T-helper 1 cell treated with Interleukin-12 subunit alpha and Interleukin-12 subunit beta and Interleukin-4 antibody, amounts not matched to agents 30 μg/mL and 1 μg/mL, for 36 hours (primary cell): ENCODE measurements at regions not wholly inside any gene's neighbourhood (a gene's known extent, or its start where the extent isn't known, plus 50 kb on each side); places are given as distances from the start of the nearest gene placed in this dataset.

ENCODE experiments used
- H3K27ac Mint-ChIP-seq: one replicate; pipeline ENCODE4 v1.8.0; 2021; ENCODE audit warnings: mild to moderate bottlenecking, mixed read lengths
- H3K27me3 Mint-ChIP-seq: one replicate; pipeline ENCODE4 v1.8.0; 2021; ENCODE audit warnings: low read depth, mixed read lengths
- H3K36me3 Mint-ChIP-seq: one replicate; pipeline ENCODE4 v1.8.0; 2021; ENCODE audit warnings: low read depth, mixed read lengths
- H3K4me1 Mint-ChIP-seq: one replicate; pipeline ENCODE4 v1.8.0; 2021; ENCODE audit warnings: low read depth, mixed read lengths
- H3K4me3 Mint-ChIP-seq: one replicate; pipeline ENCODE4 v1.8.0; 2021; ENCODE audit warnings: mild to moderate bottlenecking, moderate library complexity, mixed read lengths
- H3K9me3 Mint-ChIP-seq: one replicate; pipeline ENCODE4 v1.8.0; 2021; ENCODE audit warnings: mixed read lengths

- peaks cover 13% of the 10 kb centered on the region for H3K27me3 Mint-ChIP-seq
- H3K9me3 Mint-ChIP-seq = no peaks in the 10 kb centered on the region
- no peaks in the 10 kb centered on the region for H3K4me1 Mint-ChIP-seq
- no peak overlapping the region for H3K4me3 Mint-ChIP-seq
- H3K36me3 Mint-ChIP-seq = no peaks in the 10 kb centered on the region
- no peak overlapping the region for H3K27ac Mint-ChIP-seq
Measured at GRCh38 chr2:173822889-173823542, 142.2 kb downstream of the SP3 start.

DNA sequence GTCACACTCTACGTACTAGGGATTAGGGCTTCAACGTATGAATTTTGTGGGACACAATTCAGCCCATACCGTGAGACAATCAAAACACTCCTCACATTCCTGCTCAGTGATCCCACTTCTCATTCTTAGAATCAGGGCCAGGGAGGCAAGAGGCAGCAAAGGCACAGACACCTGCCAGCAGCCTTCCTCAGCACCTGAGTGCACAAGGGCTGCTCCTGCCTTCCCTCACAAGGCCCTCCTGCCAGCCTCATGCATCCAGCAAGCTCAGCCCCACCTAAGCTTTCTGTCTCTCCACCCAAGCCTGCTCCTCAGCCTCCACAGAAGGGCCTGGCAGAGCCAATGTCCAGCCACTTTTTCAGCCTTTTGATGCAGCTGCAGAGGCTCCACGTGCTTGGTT, 141.6 kb downstream of the SP3 start:
- Mint-ChIP-seq H3K4me1 (no peaks in the 10 kb centered on the region), H3K9me3 (no peaks in the 10 kb centered on the region), H3K27ac (no peak overlapping the region), H3K27me3 (peaks cover 13% of the 10 kb centered on the region), H3K36me3 (no peaks in the 10 kb centered on the region), H3K4me3 (no peak overlapping the region)

DNA sequence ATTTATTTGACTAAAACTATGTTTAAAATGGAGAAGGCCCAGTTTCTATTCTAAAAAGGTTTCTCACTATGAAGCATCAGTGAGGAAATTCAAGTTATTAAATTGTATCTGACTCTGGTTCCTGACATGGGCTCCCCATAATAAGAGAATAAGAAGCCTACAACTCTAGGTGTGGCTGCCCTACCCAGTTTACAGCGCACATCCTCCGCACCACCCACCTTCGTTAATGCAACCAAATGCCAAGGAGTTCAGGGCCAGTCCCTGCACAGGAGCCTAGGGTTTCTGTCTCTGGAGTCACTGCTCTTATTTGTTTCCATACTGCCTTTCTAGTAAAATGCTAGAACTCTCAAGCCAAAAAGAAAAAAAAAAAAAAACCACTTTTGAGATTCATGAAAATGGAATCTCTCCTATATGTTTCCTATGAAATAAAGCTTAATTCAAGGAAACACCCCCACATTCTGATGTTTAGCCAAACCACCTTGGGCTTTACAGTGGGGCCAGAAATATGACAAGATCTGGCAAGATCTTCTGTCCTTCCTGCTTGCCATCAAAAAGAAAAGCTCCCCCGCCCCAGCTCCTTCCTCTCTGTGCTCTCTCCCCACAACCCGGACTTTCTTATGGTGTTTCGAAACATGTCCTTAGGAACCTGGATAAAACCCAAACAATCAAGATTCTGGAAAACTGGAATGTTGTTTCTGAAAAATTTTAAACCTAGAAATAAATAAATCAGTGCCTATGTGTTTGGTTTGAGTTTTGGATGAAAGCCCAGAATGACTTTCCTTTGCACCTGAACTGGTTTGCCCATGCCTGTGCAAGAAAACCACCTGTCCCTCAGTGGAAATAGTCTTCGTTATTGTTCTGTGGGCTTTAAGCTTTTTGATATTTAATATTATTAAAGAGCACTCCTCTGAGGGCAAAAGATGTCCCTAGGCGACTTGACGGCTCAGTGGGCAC, 136.7 kb downstream of the SP3 start:
- Mint-ChIP-seq H3K27me3 (peaks cover 14% of the 10 kb centered on the region), H3K9me3 (no peaks in the 10 kb centered on the region), H3K27ac (no peak overlapping the region), H3K36me3 (no peaks in the 10 kb centered on the region), H3K4me1 (no peaks in the 10 kb centered on the region), H3K4me3 (no peak overlapping the region)

- H3K27me3 Mint-ChIP-seq = peaks cover 17% of the 10 kb centered on the region
- no peaks in the 10 kb centered on the region for H3K4me1 Mint-ChIP-seq
- no peak overlapping the region for H3K4me3 Mint-ChIP-seq
- no peaks in the 10 kb centered on the region for H3K36me3 Mint-ChIP-seq
- no peak overlapping the region for H3K27ac Mint-ChIP-seq
- no peaks in the 10 kb centered on the region for H3K9me3 Mint-ChIP-seq
Measured at GRCh38 chr2:173829727-173830126, 135.4 kb downstream of the SP3 start.

GRCh38 chr2:173830170-173830569, 135.0 kb downstream of the SP3 start:
- no peak overlapping the region for H3K4me3 Mint-ChIP-seq
- H3K27me3 Mint-ChIP-seq = peaks cover 17% of the 10 kb centered on the region
- no peaks in the 10 kb centered on the region for H3K9me3 Mint-ChIP-seq
- no peak overlapping the region for H3K27ac Mint-ChIP-seq
- H3K4me1 Mint-ChIP-seq = no peaks in the 10 kb centered on the region
- H3K36me3 Mint-ChIP-seq = peaks cover 2% of the 10 kb centered on the region

DNA sequence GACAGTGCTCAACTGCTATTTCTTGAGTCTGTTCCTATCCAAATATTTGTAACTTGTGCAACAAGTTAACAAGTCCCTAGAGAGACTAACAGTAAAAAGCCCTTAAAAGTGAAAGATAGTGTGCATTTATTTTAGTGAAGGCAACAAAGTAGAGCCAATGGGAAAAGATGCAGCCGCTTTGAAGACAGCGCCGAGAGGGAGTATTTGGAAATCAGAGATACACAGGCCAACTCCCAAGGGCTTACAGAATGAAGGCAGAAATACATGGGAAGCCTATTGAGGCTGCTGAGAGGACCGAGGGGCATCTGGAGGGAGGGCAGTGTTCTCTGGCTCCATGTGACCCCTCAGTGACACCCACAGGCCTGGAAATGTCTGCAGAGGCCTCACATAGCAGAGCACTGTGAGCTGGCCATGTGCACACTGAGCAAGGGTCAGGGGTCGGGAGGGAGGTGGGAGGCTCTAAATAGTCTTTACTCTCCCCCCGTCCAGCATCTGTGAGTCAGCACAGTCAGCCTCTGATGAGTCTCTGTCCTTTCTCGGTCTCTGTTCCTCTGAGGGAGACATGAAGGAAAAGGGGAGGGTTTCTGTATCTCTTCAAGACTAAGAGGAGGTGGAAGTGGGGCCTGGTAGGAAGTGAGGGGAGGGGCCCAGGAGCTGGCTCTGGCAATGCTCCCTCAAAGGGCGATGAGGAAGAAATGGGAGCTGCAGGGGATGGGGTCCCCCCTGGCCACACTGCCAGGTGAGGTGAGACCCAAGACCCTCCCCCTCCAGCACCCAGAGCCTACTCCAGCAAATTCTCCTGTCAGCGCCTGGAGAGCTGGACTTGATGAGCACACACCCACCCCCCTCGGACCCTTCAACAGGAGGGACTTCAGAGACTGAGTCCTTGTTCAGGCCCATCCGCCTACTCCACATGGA, 133.6 kb downstream of the SP3 start:
- H3K36me3 Mint-ChIP-seq = peaks cover 2% of the 10 kb centered on the region
- no peak overlapping the region for H3K4me3 Mint-ChIP-seq
- no peaks in the 10 kb centered on the region for H3K9me3 Mint-ChIP-seq
- peaks cover 10% of the 10 kb centered on the region for H3K27me3 Mint-ChIP-seq
- no peaks in the 10 kb centered on the region for H3K4me1 Mint-ChIP-seq
- no peak overlapping the region for H3K27ac Mint-ChIP-seq

GRCh38 chr2:173834141-173834540, 131.0 kb downstream of the SP3 start:
- Mint-ChIP-seq H3K4me1 (no peaks in the 10 kb centered on the region), H3K36me3 (peaks cover 2% of the 10 kb centered on the region), H3K27me3 (peaks cover 10% of the 10 kb centered on the region), H3K27ac (no peak overlapping the region), H3K9me3 (no peaks in the 10 kb centered on the region), H3K4me3 (no peak overlapping the region)

DNA sequence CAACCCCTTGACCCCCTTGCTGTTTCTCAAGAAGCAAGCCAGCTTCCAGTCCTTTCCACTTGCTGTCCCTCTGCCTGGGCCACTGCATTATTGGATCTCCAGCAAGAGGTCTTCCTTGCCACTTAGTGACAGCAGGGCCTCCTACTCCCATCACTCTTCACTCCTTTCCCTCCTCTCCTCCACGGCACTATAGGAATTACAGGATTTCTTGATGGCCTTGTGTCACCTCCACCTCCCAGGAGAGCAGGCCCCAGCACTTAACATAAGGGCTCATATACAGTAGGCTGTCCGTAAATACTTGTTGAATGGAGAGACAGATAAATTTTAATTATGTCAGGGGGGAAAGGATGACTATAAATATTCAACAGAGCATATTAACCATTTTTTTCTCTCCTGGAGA, 129.4 kb downstream of the SP3 start:
- no peaks in the 10 kb centered on the region for H3K9me3 Mint-ChIP-seq
- H3K4me3 Mint-ChIP-seq = no peak overlapping the region
- H3K4me1 Mint-ChIP-seq = no peaks in the 10 kb centered on the region
- H3K27me3 Mint-ChIP-seq = peaks cover 8% of the 10 kb centered on the region
- no peak overlapping the region for H3K27ac Mint-ChIP-seq
- peaks cover 2% of the 10 kb centered on the region for H3K36me3 Mint-ChIP-seq

DNA sequence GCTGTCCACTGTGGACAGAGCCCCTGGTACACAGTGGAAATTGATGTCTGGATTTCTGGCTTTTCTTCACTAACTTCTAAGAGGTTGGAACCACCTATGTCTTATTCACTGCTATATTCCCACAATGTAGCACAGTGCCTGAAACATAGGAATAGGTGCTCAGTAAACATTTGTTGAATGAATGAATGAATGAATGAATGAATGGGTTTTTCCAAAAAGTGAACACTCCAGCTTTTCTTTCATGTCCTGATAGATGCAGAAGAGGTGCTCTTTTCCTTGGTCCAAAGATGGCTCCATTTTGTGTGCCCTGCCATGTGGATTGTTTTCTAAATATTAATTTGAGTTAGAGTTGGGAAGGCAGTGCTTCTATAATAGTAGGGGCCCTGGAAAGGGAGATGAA, 124.1 kb downstream of the SP3 start:
- H3K4me1 Mint-ChIP-seq = no peaks in the 10 kb centered on the region
- no peak overlapping the region for H3K4me3 Mint-ChIP-seq
- no peaks in the 10 kb centered on the region for H3K36me3 Mint-ChIP-seq
- peaks cover 10% of the 10 kb centered on the region for H3K27me3 Mint-ChIP-seq
- H3K27ac Mint-ChIP-seq = no peak overlapping the region
- H3K9me3 Mint-ChIP-seq = no peaks in the 10 kb centered on the region

GRCh38 chr2:173843526-173843925, 121.6 kb downstream of the SP3 start:
- Mint-ChIP-seq H3K27ac (no peak overlapping the region), H3K4me3 (no peak overlapping the region), H3K36me3 (no peaks in the 10 kb centered on the region), H3K9me3 (no peaks in the 10 kb centered on the region), H3K4me1 (no peaks in the 10 kb centered on the region), H3K27me3 (peaks cover 14% of the 10 kb centered on the region)

- Mint-ChIP-seq H3K9me3 (no peaks in the 10 kb centered on the region), H3K27me3 (peaks cover 20% of the 10 kb centered on the region), H3K36me3 (no peaks in the 10 kb centered on the region), H3K4me3 (no peak overlapping the region), H3K27ac (no peak overlapping the region), H3K4me1 (no peaks in the 10 kb centered on the region)
Measured at GRCh38 chr2:173851141-173851641, 114.0 kb downstream of the SP3 start.

GRCh38 chr2:173854141-173854540, 111.0 kb downstream of the SP3 start:
- Mint-ChIP-seq H3K4me3 (no peak overlapping the region), H3K36me3 (no peaks in the 10 kb centered on the region), H3K4me1 (peaks cover 7% of the 10 kb centered on the region), H3K27ac (no peak overlapping the region), H3K27me3 (peaks cover 24% of the 10 kb centered on the region), H3K9me3 (no peaks in the 10 kb centered on the region)

- no peaks in the 10 kb centered on the region for H3K9me3 Mint-ChIP-seq
- H3K36me3 Mint-ChIP-seq = no peaks in the 10 kb centered on the region
- no peak overlapping the region for H3K27ac Mint-ChIP-seq
- H3K27me3 Mint-ChIP-seq = peaks cover 18% of the 10 kb centered on the region
- H3K4me1 Mint-ChIP-seq = peaks cover 10% of the 10 kb centered on the region
- H3K4me3 Mint-ChIP-seq = no peak overlapping the region
Measured at GRCh38 chr2:173854840-173855239, 110.3 kb downstream of the SP3 start.

- Mint-ChIP-seq H3K27ac (no peak overlapping the region), H3K9me3 (no peaks in the 10 kb centered on the region)
Measured at GRCh38 chr2:173855661-173856060, 109.5 kb downstream of the SP3 start.

More at GRCh38 chr2:173855661-173856060, 109.5 kb downstream of the SP3 start:
- no peak overlapping the region for H3K4me3 Mint-ChIP-seq
- peaks cover 15% of the 10 kb centered on the region for H3K4me1 Mint-ChIP-seq
- no peaks in the 10 kb centered on the region for H3K36me3 Mint-ChIP-seq
- H3K27me3 Mint-ChIP-seq = peaks cover 18% of the 10 kb centered on the region
